HG03457 (cell line): ENCODE measurements at regions not wholly inside any gene's neighbourhood (a gene's known extent, or its start where the extent isn't known, plus 50 kb on each side); places are given as distances from the start of the nearest gene placed in this dataset.

Source experiments
- ATAC-seq: cut with Tn5 transposase; IDR thresholded peaks from one replicate; pipeline ENCODE4 v1.9.1; 2021; ENCODE audit warnings: moderate number of reproducible peaks; ENCODE audit not compliant: unreplicated experiment

DNA sequence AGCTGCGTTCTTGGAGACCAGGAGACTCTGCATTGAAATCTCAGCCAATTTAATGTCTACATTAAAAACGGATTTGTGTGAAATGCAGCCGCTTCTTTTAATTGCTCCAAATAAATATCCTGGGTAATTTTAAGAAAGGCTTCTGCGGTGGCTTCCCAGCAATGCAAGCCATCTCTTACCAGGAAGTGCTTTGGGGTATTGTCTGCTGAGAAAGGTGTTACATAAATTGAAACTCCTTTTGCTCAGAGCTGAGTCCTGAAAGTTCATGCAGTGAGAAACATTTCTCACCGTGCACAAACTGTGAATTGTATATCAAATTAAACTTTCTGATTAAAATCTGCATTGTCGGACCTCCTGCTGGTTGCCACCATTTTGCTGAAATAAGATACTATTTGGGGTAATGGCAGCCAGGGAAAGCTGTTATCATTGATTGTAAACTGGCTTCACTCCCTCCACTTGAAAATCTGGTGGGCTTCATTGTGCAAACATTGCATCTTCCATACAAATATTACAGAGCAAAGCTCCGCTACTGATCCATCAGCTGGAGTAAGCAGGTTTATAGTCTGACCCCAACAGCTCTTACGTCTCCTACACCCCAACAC, 59.5 kb downstream of the ZIC5 start:
- no peak for ATAC-seq

DNA sequence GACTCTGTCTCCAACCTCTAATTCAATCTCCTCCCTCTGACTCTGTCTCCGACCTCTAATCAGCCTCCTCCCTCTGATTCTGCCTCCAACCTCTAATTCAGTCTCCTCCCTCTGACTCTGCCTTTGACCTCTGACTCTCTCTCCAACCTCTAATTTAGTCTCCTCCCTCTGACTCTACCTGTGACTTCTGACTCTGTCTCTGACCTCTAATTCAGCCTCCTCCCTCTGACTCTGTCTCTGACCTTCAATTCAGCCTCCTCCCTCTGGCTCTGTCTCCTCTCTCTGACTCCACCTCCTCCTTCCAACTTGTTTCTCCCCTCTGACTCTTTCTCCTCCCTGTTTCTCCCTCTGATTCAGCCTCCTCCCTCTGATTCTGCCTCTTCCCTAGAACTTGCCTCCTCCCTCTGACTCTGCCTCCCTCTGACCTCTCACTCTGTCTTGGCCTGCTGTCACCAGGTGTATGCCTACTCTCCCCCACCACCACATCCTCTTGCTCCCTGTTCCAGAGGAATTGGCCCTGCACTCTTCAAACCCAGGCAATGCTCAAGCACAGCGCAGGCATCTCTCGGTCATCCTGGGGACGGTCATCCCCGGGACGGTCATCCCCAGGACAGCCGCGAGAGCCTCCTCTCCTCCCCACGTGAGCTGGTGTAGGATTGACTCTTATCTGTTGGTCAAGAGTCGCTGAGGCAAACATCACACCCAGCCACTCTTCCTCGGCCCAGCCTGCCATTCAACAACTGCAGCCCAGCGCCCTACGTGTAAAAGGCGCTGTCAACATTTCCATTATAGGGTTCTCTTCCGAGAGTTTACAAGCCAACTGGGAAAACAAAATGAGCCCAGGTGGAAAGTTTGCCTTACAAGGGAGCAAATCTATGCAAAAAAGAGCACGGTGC, 60.2 kb downstream of the ZIC5 start:
- no peak for ATAC-seq

DNA sequence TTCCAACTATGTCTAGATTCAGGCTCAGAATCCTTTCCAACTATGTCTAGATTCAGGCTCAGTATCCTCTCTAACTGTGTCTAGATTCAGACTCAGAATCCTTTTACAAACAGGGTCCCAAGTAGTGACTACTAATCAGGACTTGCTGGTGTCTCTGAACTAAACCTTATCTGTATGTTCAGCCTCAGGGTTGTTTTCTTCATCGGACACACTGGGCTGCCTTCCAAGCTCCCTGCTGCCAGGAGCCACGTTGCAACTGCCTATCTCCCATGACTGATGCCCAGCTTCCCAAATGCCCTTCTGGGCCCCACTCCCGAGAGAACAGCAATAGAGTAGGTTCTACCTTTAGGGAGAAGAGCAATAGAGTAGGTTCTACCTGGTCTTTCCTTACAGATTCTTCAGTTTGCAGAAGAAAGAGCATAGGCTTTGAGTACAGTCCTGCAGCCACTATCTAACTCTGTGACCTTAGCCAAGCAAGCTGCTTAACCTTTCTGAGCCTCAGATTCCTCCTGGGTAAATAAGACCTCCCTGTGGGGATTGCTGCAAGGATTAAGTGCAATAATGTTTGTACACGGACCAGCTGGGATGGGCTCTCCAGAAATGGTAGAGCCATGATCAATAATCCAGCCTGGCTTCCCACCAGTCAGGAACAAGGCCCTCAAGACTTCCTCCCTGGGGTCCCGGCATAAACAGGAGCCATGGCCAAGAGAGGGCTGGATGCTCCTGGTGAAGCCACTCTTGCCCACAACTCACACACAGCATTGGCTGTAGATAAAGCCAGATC, 61.5 kb downstream of the ZIC5 start:
- ATAC-seq, result no peak

DNA sequence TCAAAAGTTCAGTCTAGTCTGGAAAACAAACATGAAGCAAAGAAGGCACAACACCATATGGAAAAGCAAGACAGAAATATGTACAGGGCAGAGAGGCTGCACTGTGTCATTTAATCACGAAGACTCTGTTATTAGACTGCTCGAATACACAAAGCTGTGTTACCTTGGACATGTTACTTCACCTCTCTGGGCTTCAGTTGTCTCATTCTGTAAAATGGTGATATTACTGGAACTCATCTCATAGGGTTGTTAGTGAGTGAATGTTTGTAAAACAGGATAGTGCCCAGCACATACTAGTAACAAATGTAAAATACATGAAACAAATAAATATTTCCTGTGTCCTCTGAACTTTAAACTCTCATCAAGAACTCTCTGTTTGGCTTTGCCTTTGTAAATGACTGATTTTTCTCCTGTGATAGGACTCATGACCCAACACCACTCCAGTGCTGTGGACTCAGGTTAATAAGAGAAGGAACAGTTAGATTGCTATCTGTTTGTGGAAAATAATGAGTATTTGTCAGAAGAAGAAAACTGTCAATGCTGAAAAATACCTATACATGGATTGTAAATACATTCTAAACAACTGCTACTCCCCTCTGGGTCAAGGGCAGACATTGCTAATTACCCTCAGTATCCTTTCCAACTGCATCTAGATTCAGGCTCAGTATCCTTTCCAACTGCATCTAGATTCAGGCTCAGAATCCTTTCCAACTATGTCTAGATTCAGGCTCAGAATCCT, 62.3 kb downstream of the ZIC5 start:
- ATAC-seq, result no peak

DNA sequence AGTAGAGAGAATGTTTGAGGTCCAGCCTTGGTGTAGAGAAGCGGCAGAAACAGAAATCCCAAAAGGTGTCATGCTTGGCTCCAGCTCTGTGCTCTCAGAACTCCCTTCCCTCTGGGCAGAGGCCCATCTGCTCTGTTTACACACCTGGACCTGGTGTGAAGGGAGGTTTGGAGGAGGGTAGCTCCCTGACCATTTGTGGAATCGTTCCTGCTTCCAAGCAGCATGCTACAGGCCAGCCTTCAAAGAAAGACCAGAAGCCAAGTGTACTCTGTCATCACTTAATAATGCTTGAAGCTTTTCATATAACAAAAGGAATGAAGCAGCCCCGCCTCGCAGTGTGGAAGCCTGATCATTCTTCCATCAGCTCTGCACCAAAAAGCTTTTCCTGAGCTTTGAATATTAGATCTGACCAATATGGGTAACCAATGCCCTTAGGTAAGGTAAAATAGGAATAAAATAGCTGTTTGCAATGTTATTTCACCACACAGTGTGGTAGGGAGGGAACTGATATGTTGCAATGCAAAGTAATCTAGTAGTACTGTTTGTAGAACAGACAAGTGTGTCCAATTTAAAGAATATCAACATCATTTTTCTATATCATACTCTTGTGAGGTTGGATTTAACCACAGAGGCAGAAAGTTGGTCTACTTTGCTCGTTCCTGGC, 63.3 kb downstream of the ZIC5 start:
- no peak for ATAC-seq

- no peak for ATAC-seq
These were observed 63.9 kb downstream of the ZIC5 start for GRCh38 chr13:99907627-99908026.

GRCh38 chr13:99907038-99907437, 64.5 kb downstream of the ZIC5 start:
- no peak for ATAC-seq

- ATAC-seq, result no peak
These were observed 65.8 kb downstream of the ZIC5 start for GRCh38 chr13:99905814-99906213.

DNA sequence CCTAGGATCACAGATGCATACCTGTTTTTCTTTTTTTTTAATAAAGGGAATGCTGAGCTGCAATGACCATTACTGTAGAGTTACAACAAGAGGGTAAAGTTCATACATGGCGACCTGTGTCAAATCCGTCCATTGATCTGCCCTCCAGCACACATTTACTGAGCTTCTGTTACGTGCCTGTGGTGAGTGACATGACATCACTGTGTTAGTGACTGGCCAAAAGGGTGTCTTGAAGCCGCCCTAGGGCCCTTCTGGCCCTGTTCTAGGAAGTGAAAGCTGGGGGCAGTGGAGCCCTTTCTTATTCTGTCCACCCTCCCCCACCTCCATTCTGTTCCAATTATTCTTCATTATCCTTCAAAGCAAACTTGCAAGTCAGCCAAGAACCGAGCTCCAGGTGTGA, 66.3 kb downstream of the ZIC5 start:
- no peak for ATAC-seq

DNA sequence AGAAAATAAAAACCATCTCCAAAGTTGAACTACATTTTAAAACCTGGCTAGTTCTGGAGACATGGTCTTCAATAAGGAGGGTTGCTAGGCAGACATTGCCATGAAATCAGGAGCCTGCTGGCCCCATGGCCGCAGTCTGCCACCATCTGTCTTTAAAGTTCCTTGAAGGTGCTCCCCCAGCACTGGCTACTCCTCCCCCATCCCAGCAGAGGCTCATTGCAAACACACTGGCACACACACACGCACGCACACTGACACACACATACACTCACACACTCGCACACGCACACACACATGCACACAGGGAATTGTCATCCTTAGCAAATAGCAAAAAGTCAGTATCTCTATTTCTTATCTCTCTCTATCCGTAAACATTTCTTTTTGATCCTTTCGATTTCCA, 68.4 kb downstream of the ZIC5 start:
- no peak for ATAC-seq

- ATAC-seq, result no peak
These were observed 68.9 kb downstream of the ZIC5 start for GRCh38 chr13:99902657-99903056.

DNA sequence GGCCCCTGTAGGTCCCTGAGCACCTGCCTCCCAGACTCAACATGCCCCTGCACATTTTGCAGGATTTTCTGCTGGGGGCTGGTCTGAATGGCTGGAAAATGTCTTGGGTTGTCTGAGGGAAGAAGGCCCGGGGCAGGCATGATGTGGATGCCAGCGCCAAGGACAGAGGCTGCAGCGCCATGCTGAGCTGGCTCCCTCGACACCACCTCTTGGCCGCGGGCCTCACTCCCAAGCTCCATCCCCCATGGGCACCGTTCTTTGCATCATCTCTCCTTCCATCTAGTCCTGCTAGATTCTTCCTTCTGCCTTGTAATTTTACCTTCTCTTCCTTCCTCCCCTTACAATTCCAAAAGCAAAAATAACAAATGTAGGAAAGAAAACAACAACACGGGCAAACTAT, 70.6 kb downstream of the ZIC5 start:
- ATAC-seq, result no peak

GRCh38 chr13:99898421-99898820, 73.1 kb downstream of the ZIC5 start:
- ATAC-seq, result no peak

DNA sequence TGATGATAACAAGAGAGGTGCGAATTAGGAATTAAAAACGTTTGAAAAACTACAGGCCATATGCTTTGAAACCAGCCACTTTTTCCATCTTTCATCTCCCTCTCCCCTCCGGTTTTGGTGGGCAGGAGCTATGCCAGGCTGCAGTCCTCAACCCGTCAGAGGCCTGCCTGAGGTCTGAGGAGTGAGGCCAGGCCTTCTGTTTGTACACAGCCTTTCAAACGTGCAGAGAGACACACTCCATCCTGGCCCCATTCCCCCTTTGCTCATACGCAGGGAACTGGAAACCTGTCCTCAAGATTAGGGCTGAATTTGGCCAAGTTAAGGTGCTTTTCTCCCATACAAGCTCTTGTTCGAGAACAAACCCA, 74.5 kb downstream of the ZIC5 start:
- no peak for ATAC-seq

DNA sequence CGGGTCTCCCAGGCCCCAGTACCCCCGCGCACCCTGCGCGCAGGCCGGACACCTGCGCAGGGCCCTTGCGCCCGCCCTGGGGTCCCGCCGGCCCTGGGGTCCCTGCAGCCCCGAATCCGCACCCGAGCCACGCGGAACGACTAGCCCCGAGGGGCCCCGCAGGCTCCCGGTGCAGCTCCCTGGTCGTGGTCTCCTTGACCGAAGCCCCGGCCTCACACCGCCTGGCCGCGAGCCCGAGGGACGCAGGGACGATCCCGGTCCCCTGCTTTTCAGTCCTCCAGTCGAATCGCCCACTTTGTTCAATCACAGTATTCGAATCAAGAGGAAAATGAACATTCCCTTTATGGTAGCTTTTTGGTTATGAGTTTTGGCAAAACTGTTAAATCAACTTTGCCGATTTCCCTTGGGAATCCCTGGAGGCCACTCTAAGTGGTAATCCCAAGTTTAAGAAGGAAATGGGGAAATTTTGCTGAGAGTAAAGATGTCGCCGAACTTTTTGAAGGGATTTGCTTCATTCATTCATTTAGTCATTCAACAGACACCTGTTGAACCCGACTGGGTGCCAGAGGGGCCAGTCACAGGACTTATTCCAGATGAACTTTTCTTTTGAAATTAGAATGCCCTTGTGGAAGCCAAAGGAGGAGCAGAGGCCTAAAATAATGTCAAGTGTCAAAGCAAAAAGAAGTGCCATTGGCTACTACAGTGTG, 75.0 kb downstream of the ZIC5 start:
- no peak for ATAC-seq

- ATAC-seq, result no peak
These were observed 75.9 kb downstream of the ZIC5 start for GRCh38 chr13:99895444-99896368.

DNA sequence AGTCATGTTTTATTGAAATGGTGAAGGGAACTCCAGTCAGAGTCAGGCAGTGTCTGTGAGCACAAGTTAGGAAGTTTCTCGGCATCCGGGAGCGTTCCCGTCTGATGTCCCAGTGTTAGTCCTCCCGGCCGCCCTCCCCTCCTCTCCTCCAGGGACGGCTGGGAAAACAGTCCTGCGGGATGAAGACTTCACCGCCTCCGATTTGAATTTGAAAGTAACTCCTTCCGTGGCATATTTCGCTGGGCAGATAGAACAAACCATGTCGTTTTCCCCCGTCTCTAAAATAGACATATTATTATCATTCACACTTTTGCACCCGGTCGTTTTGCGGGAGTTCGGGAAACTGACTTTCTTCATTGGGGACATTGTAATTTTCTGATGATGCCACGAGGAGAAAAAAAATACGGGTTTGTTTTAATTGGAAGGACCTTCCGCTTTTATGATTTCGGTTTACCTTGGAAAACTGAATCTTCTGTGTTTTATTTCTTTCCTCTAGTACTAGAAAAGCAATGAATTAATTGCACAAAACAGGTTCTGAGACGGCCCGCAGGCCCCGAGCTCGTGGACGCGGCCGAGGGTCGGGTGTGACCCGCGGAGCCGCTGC, 76.6 kb downstream of the ZIC5 start:
- no peak for ATAC-seq

DNA sequence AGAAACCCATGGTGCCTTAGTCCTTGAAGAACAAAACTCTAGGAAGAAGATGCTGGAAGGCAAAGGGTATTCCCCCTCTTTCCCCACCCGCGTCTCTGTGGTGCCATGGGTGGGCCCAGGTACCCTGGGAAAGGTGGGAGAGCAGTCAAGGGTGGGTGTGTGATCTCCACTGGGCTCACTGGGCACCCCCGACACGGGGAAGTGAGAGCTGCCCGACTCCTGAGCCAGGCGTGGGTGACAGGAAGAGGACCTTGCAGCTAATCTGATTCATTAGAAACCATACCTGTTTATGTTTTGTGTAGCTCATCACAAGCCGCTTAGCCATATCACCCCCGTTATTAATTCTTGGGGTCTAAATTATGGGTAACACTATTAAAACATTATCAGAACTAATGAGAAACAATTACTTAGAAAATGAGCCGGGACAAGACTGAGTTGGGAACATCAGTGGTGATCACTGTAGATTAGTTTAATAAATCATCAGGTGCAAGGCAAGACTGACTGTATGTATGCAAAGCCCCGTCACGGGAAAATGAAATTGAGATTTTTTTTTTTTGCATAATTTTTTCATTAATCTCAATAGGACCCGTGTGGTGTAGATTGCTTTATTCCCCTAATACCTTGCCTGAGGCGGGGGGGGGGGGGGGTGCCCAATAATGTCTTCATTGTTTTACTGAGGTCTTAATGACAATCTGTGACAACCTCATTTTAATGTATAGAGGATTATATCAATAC, 77.3 kb downstream of the ZIC5 start:
- ATAC-seq, result no peak
